ENCODE measurements at regions not wholly inside any gene's neighbourhood (a gene's known extent, or its start where the extent isn't known, plus 50 kb on each side); places are given as distances from the start of the nearest gene placed in this dataset.

- no peaks in the 10 kb centered on the region for H3K79me2 ChIP-seq (ENCODE audit: insufficient read depth, low read length)
- H3K9me3 ChIP-seq (ENCODE audit: insufficient read depth, low read length) = no peaks in the 10 kb centered on the region
- H3K4me2 ChIP-seq (ENCODE audit: low read depth, low read length, poor library complexity, severe bottlenecking) = no peak overlapping the region
- H2AFZ ChIP-seq (ENCODE audit: low read depth, low read length, severe bottlenecking) = no peak overlapping the region
- H3K36me3 ChIP-seq (ENCODE audit: low read length) = no peaks in the 10 kb centered on the region
- H3K27ac ChIP-seq (ENCODE audit: low read depth, low read length) = no peak overlapping the region
- no peaks in the 10 kb centered on the region for H3F3A ChIP-seq (ENCODE audit: insufficient read depth)
- H3K4me3 ChIP-seq (ENCODE audit: insufficient read depth, low read length, poor library complexity, severe bottlenecking) = no peak overlapping the region
- H3K9ac ChIP-seq (ENCODE audit: low read length) = no peak overlapping the region
- H3K9me2 ChIP-seq (replicated peaks; ENCODE audit: insufficient read depth, low read length) = no peaks in the 10 kb centered on the region
- H3K27me3 ChIP-seq (ENCODE audit: low read length) = no peaks in the 10 kb centered on the region
- H4K20me1 ChIP-seq (ENCODE audit: low read depth, low read length) = no peaks in the 10 kb centered on the region
- TF ChIP-seq, protein P1, sequence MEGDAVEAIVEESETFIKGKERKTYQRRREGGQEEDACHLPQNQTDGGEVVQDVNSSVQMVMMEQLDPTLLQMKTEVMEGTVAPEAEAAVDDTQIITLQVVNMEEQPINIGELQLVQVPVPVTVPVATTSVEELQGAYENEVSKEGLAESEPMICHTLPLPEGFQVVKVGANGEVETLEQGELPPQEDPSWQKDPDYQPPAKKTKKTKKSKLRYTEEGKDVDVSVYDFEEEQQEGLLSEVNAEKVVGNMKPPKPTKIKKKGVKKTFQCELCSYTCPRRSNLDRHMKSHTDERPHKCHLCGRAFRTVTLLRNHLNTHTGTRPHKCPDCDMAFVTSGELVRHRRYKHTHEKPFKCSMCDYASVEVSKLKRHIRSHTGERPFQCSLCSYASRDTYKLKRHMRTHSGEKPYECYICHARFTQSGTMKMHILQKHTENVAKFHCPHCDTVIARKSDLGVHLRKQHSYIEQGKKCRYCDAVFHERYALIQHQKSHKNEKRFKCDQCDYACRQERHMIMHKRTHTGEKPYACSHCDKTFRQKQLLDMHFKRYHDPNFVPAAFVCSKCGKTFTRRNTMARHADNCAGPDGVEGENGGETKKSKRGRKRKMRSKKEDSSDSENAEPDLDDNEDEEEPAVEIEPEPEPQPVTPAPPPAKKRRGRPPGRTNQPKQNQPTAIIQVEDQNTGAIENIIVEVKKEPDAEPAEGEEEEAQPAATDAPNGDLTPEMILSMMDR (IDR thresholded peaks at IDR 0.05; ENCODE audit: insufficient read depth, low read length, poor library complexity, severe bottlenecking) = no peak
- no peak for TF ChIP-seq EZH2phosphoT487 (conservative IDR thresholded peaks at IDR 0.05; ENCODE audit: low read length)
Measured at GRCh38 chr7:86262781-86263180, 380.9 kb upstream of the GRM3 start.

DNA sequence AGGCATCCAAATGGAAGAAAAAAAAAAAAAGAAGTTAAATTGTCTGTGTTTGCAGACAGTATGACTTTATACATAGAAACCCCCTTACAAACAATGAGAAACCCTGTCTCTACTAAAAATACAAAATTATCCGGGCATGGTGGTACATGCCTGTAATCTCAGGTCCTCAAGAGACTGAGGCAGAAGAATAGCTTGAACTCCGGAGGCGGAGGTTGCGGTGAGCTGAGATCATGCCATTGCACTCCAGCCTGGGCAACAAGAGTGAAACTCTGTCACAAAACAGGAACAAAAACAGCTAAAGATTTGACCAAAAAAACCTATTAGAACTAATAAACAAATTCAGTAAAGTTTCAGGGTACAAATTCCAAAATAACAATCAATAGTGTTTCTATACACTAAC, 385.8 kb upstream of the GRM3 start:
- H3K27ac ChIP-seq (ENCODE audit: low read depth, low read length) = no peak overlapping the region
- H4K20me1 ChIP-seq (ENCODE audit: low read depth, low read length) = no peaks in the 10 kb centered on the region
- H3K36me3 ChIP-seq (ENCODE audit: low read length) = no peaks in the 10 kb centered on the region
- no peaks in the 10 kb centered on the region for H3K79me2 ChIP-seq (ENCODE audit: insufficient read depth, low read length)
- H3F3A ChIP-seq (ENCODE audit: insufficient read depth) = no peaks in the 10 kb centered on the region
- H3K9ac ChIP-seq (ENCODE audit: low read length) = no peak overlapping the region
- H3K27me3 ChIP-seq (ENCODE audit: low read length) = no peaks in the 10 kb centered on the region
- no peak overlapping the region for H3K4me2 ChIP-seq (ENCODE audit: low read depth, low read length, poor library complexity, severe bottlenecking)
- no peaks in the 10 kb centered on the region for H3K9me2 ChIP-seq (replicated peaks; ENCODE audit: insufficient read depth, low read length)
- H3K4me3 ChIP-seq (ENCODE audit: insufficient read depth, low read length, poor library complexity, severe bottlenecking) = no peak overlapping the region
- no peak for TF ChIP-seq EZH2phosphoT487 (conservative IDR thresholded peaks at IDR 0.05; ENCODE audit: low read length)
- TF ChIP-seq, protein P1 (IDR thresholded peaks at IDR 0.05; ENCODE audit: insufficient read depth, low read length, poor library complexity, severe bottlenecking) = no peak
- no peak overlapping the region for H2AFZ ChIP-seq (ENCODE audit: low read depth, low read length, severe bottlenecking)
- H3K9me3 ChIP-seq (ENCODE audit: insufficient read depth, low read length) = no peaks in the 10 kb centered on the region

- no peak overlapping the region for H3K4me3 ChIP-seq (ENCODE audit: insufficient read depth, low read length, poor library complexity, severe bottlenecking)
- no peaks in the 10 kb centered on the region for H3K27me3 ChIP-seq (ENCODE audit: low read length)
- H3K4me2 ChIP-seq (ENCODE audit: low read depth, low read length, poor library complexity, severe bottlenecking) = no peak overlapping the region
- no peak overlapping the region for H3K27ac ChIP-seq (ENCODE audit: low read depth, low read length)
- H4K20me1 ChIP-seq (ENCODE audit: low read depth, low read length) = no peaks in the 10 kb centered on the region
- no peak overlapping the region for H2AFZ ChIP-seq (ENCODE audit: low read depth, low read length, severe bottlenecking)
- H3K9ac ChIP-seq (ENCODE audit: low read length) = no peak overlapping the region
- no peaks in the 10 kb centered on the region for H3F3A ChIP-seq (ENCODE audit: insufficient read depth)
- no peaks in the 10 kb centered on the region for H3K9me3 ChIP-seq (ENCODE audit: insufficient read depth, low read length)
- TF ChIP-seq, protein P1 (IDR thresholded peaks at IDR 0.05; ENCODE audit: insufficient read depth, low read length, poor library complexity, severe bottlenecking) = no peak
- no peak for TF ChIP-seq EZH2phosphoT487 (conservative IDR thresholded peaks at IDR 0.05; ENCODE audit: low read length)
- no peaks in the 10 kb centered on the region for H3K79me2 ChIP-seq (ENCODE audit: insufficient read depth, low read length)
- no peaks in the 10 kb centered on the region for H3K9me2 ChIP-seq (replicated peaks; ENCODE audit: insufficient read depth, low read length)
- H3K36me3 ChIP-seq (ENCODE audit: low read length) = no peaks in the 10 kb centered on the region
Measured at GRCh38 chr7:86252406-86252805, 391.3 kb upstream of the GRM3 start.

All from SU-DHL-6 (cell line).